HG02759 (cell line): ENCODE measurements at regions not wholly inside any gene's neighbourhood (a gene's known extent, or its start where the extent isn't known, plus 50 kb on each side); places are given as distances from the start of the nearest gene placed in this dataset.
"Not testable (repeated sequence)": the region's sequence is repeated elsewhere in the genome, so short reads cannot be mapped to it uniquely, and the experiment has no call there.

ENCODE experiments used
- ATAC-seq: cut with Tn5 transposase; IDR thresholded peaks from one replicate; pipeline ENCODE4 v1.9.1; 2021; ENCODE audit warnings: mild to moderate bottlenecking, moderate library complexity; ENCODE audit not compliant: unreplicated experiment

DNA sequence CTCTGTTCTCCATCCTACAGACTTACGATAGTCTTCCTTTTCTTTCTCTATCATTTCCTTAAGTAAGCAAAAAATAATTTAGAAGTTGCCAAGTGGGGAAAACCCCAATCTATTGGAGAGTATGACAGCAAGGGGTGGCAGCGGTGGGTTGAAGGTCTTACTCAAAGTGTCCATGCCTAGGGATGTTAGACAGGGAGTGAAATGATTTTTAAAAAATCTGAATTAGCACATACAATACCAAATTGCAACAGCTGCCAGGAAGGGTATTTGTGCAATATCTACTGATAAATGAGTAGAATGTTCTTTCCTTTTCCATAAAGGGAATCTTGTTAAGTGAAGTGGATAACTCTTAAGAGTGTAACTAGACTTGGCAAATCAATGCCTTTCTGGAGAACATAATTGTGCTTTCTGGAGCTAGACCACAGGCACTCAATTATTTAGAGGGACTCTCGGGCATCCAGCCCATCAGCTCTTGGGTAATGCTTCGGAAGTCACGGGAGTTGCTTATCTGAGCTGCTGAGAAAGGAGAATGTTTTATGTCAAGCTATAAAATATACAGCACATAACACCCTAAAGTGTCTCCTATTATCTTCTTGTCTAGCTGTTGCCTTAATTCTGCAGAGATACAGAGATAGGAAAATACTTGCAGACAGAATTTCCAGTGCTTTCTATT lies 151.5 kb downstream of the KCNJ2 start:
- ATAC-seq = no peak

DNA sequence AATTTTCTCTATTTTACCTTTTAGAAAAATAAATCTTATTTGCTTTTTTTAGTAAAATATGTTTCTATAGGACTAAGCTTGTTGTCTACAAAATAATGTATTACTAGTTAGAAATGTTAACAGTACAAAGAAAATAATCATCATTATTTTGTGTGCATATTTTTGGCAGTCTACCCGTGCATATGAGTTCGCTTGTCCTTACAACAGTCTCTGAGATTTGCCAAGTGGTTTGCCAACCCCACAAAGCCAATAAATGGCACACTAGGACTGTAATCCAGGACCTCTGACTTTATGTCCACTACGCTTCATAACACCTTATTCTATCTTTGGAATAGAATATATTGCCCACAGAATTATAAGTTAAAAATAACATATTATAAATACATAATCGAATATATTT lies 152.0 kb downstream of the KCNJ2 start:
- ATAC-seq = no peak

GRCh38 chr17:70323269-70323668 lies 153.9 kb downstream of the KCNJ2 start:
- no peak for ATAC-seq

- no peak for ATAC-seq
Measured at GRCh38 chr17:70324031-70324430, 154.7 kb downstream of the KCNJ2 start.

DNA sequence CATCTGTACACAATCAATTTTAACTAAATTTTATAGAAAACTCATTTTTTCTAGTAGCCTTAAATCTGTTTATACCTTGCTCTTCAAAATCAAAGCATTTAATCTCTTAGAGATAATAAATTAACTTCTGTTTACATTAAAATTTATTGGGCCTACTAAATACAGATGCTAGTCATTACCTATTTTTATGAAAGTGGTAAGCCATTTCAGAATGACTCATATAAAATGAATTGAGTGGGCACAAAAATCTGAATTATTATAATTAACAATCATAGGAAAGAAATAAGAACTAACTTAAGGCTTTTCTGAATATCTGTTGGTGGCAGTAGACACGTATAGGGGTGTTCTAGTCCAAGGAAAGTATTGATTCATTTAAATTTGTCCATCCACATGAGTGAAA lies 157.9 kb downstream of the KCNJ2 start:
- ATAC-seq = no peak

DNA sequence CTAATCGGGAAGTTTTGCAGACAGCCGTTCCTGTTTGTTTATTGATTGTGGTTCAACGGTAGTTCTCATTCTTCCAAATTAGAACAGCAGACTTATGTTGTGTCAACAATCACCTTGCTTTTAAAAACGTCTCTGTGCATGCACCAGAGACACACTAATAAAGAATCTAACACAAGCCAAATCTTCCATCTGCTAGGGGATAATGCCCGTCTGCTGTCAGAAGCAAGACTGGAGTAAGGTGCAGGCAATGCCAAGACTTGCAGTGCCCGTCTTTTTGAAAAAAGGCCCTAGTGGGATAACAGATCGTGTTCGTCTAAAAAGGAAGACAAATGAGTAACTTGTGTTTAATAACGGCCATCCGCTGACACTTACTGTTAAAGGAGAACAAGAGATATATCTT lies 158.4 kb downstream of the KCNJ2 start:
- no peak for ATAC-seq

GRCh38 chr17:70329721-70330120 lies 160.4 kb downstream of the KCNJ2 start:
- no peak for ATAC-seq

DNA sequence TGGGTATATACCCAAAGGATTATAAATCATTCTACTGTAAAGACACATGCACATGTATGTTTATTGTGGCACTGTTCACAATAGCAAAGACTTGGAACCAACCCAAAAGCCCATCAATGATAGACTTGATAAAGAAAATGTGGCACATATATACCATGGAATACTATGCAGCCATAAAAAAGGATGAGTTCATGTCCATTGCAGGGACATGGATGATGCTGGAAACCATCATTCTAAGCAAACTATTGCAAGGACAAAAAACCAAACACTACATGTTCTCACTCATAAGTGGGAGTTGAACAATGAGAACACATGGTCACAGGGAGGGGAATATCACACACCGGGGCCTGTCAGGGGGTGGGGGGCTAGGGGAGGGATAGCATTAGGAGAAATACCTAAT lies 161.7 kb downstream of the KCNJ2 start:
- ATAC-seq = not testable (repeated sequence)

DNA sequence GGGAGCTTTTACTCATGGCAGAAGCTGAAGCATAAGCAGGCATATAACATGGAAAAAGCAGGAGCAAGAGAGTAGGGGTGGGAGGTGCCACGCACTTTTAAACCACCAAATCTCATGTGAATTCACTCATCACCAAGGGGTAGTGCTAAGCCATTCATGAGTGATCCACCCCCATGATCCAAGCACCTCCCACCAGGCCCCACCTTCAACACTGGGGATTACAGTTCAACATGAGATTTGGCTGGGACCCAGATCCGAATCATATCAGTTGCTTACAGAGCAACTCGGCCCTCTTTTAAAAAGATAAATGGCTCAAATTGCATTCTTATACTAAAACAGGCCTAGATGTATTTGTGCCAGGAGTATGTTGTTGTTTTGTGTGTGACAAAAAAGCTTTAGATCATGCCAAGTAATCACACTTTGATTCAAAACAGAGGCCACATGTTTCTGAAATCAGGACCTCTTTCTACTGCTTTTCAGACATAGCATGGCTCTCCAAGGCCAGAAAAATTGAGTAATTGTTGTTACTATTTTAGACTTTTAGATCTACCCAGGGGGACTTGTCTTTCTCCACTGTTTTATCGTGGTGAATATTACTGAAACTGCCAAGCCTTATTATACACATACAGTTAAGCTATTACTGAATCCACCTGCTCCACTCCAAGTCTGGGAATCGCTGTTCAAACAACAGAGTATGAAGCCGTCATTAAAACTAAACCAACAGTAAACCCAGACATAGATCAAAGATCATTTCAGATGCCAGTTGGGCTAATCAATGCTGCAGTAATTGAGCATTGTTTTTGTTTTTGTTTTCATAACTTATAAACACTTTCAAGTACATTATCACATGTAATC lies 163.3 kb downstream of the KCNJ2 start:
- ATAC-seq = no peak

- ATAC-seq = no peak
Measured at GRCh38 chr17:70336411-70336810, 167.1 kb downstream of the KCNJ2 start.

GRCh38 chr17:70338946-70339354 lies 169.6 kb downstream of the KCNJ2 start:
- ATAC-seq = no peak

DNA sequence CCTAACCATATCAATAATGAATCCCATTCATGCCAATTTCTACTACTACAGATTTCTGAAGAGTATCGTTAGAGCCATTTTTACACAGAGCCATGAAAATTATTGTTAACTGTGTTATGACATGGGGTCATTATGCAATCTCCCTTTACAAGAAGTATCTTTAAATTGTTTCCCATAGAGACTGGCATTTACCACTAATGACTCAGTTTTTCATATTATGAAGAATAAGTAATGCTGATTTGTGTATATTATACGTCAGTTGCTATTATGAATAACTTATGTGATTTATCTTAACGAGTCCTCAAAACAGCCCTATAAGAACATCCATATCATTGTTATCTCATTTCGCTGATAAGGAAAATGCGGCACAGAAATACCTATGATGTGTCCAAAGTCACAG lies 173.8 kb downstream of the KCNJ2 start:
- ATAC-seq = no peak

DNA sequence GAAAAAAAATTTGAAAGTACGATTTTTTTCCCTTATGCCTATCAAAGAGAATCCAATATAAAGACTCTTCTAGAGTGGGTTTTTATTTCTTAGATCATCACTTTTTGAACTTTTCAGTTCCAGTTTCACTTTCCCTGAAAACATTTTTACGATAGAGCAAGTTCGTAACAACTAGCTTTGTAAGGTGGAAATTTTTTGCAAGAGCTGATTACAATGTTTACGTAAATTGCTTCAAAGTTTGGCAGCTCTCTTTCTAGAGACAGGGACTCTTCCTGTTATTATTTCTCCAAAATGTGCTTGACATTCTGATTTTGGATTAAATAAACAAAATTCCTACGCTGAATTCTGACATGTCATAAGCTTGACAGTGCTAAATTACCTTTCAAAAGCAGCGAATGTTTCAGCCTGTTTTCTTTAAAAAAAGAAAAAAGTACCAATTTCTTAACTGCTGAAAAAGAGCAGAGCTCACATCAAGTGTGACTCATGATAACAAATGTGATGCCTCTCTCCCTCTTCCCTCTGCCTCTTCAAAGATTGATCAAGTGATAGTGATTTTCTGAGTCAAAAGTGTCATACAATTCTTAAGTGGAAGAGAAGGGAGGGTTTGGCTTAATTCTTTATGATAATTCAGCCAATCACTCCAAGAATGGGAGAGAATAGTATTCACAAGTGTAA lies 175.2 kb downstream of the KCNJ2 start:
- ATAC-seq = no peak

DNA sequence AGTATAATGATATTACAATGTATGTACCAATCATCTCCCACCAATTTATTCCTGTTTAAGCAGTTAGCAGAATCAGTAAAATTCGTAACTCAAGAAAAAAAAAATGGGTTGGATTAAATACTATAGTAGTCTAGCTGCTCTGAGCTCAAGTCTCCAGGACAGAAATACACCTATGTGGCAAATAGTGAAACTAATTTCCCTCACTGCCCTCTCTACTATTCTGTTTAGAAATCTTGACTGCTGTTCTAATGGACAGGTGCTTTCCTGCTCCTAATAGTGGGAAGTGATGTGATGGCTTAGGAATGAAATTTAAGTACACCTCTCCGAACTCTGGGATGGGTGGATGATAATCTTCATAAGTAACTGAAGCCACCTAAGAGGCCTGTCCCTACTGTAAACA lies 175.7 kb downstream of the KCNJ2 start:
- ATAC-seq = no peak

DNA sequence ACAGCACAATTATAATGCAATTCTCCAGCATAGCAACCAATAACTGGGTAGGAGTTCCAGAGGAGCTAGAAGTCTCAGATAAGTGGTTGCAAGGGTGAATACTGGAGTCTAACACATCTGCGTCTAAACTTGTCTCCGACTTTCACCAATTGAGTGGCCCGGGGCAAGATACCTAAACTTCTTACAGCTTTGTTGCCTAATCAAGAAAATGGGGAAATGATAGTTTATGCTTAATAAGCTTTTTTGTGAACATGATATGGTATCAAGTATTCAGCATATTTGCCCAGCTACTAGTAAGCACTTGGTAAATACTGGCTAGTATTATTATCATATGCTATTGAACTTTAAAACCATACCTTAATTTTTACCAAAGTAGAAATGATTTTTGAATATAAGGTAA lies 183.5 kb downstream of the KCNJ2 start:
- no peak for ATAC-seq

GRCh38 chr17:70353408-70354092 lies 184.2 kb downstream of the KCNJ2 start:
- ATAC-seq = peak; percentile 70

DNA sequence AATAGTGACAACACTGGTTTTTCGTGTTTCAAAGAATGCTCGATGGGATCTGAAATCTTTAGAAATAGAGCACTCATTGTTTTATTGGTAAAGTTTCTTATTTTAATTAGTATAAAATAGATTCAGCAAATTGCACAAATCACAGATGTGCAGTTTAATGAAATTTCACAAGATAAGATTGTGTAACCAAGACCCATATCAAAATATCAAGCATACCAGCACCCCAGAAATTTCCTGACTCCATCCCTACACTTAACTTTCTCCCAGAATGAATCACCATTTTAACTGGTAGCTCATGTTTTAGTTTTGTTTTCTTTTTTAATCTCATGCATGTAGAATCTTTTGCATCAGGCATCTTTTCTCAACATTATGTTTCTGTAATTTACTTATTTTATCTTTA lies 185.9 kb downstream of the KCNJ2 start:
- ATAC-seq = no peak

DNA sequence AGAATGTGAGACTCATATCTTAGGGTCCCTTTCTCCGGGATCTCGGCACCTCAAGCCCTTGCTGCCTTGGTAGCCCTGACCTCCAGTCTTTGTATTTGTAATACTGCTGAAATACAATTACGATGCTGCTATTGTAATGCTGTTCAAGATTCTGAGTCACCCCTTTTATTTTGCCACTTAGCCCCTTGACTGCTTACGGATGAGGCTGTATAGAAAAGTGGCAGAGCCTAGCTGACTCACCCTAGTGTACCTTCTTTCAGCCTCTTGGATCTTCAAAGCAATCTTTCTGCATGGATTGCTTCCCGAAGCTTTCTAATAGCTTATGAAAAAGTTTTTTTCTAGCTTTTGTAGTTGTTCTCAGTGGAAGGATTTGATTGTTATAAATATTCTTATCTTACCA lies 187.9 kb downstream of the KCNJ2 start:
- no peak for ATAC-seq

DNA sequence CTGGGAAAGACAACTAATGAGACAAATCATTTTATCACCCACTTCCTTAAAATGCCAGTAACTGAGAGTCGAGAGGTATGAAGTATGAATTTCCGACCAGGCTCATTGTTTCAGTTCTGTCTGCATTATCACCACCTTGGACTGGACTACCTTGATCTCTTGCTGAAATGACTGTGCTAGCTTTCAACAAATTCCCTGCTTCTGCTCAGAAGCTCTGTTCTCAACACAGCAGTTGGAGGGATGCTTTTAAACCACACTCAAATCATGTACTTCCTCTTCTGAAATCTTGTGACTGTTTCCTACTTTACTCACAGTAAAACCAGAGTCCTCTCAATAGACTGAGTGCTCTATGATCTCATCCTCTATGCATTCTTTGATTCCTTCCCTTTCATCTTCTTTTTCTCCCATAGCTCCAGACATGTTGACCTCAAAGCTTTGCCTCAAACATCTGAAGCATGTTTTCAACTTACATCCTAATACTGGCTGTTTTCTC lies 195.8 kb downstream of the KCNJ2 start:
- peak; percentile 95 for ATAC-seq

- ATAC-seq = no peak
Measured at GRCh38 chr17:70366386-70366785, 197.1 kb downstream of the KCNJ2 start.

GRCh38 chr17:70368011-70368410 lies 198.7 kb downstream of the KCNJ2 start:
- no peak for ATAC-seq
